Cardiac fibroblast (primary cell): ENCODE measurements at regions not wholly inside any gene's neighbourhood (a gene's known extent, or its start where the extent isn't known, plus 50 kb on each side); places are given as distances from the start of the nearest gene placed in this dataset.
"Not testable (repeated sequence)": the region's sequence is repeated elsewhere in the genome, so short reads cannot be mapped to it uniquely, and the experiment has no call there.

Experiments used
- DNase-seq, 2 donors: peaks; one replicate each; pipeline versions ENCODE4 v3.0.0 to v3.0.0-alpha.2; 2010; ENCODE audit warnings: low read depth in 2 of 2
- H3K4me3 ChIP-seq, 2 donors: replicated peaks in 1 of 2; 1 replicate in 1 of 2; 2 replicates in 1 of 2; pipeline ENCODE4 v1.5.1; 2011; ENCODE audit warnings: low read depth in 2 of 2, low read length in 2 of 2, mild to moderate bottlenecking in 2 of 2, moderate library complexity in 1 of 2
- TF ChIP-seq, protein P1 (sequence below): IDR thresholded peaks from one replicate; pipeline ENCODE4 v1.5.1; 2011; ENCODE audit warnings: low read depth, mild to moderate bottlenecking, low read length, inconsistent platforms

DNA sequence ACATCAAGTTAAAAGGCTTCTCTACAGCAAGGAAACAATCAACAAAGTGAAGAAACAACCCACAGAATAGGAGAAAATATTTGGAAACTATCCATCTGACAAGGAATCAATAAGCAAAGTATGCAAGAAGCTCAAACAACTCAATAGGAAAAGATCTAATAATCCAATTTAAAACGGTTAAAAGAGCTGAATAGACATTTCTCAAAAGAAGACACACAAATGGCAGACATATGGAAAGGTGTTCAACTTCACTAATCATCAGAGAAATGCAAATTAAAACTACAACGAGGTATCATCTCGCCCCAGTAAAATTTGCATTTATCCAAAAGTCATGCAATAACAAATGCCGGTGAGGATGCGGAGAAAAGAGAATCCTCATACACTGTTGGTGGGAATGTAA lies 82.2 kb upstream of the NECTIN3 start:
- DNase-seq = no peak
- no peak overlapping the region for H3K4me3 ChIP-seq
- TF ChIP-seq, protein P1, sequence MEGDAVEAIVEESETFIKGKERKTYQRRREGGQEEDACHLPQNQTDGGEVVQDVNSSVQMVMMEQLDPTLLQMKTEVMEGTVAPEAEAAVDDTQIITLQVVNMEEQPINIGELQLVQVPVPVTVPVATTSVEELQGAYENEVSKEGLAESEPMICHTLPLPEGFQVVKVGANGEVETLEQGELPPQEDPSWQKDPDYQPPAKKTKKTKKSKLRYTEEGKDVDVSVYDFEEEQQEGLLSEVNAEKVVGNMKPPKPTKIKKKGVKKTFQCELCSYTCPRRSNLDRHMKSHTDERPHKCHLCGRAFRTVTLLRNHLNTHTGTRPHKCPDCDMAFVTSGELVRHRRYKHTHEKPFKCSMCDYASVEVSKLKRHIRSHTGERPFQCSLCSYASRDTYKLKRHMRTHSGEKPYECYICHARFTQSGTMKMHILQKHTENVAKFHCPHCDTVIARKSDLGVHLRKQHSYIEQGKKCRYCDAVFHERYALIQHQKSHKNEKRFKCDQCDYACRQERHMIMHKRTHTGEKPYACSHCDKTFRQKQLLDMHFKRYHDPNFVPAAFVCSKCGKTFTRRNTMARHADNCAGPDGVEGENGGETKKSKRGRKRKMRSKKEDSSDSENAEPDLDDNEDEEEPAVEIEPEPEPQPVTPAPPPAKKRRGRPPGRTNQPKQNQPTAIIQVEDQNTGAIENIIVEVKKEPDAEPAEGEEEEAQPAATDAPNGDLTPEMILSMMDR = no peak

DNA sequence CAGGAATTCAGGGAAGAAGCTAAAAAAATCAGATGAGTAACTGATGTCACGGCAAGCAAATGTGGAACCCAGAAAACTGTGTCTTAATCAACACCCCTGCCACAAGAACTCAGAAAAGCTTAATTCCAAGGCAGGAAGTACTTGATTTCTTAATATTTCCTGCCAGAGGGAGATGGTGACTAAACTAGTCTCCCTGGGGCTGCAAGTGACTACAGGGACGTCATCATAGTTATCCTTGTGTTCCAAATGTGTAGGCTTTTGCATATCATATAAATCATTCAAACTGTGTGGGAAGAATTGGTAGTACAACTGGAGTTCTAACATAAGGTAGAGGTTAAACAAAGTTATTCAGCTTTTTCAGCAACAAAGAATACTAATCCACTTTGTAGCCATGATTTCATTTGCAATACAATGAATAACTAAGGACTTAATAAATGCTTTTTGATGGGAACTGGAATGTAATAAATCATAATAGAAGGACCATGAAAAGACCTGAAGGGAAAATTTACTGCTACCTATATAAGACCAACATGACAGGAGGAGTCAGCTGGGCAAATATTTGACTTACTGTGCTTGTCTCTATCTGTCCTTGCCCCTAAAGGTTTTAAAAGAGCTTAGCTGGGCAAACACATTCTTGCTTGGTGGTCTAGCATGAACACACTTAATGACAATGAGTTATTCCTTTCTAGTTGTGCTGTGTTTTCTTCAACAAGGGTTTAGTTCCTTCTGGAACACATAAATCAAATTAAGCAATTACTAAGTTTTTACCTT lies 76.0 kb upstream of the NECTIN3 start:
- DNase-seq = peak; percentile 59 to 75
- H3K4me3 ChIP-seq = no peak overlapping the region
- TF ChIP-seq, protein P1 = no peak

DNA sequence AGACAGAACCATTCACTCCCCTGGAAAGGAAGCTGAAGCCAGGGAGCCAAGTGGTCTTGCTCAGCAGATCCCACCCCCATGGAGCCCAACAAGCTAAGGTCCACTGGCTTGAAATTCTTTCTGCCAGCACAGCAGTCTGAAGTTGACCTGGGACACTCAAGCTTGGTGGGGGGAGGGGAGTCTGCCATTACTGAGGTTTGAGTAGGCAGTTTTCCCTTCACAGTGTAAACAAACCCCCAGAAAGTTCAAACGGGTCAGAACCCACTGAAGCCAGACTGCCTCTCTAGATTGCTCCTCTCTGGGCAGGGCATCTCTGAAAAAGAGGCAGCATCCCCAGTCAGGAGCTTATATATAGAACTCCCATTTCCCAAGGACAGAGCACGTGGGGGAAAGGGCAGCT lies 72.8 kb upstream of the NECTIN3 start:
- DNase-seq = not testable (repeated sequence)

DNA sequence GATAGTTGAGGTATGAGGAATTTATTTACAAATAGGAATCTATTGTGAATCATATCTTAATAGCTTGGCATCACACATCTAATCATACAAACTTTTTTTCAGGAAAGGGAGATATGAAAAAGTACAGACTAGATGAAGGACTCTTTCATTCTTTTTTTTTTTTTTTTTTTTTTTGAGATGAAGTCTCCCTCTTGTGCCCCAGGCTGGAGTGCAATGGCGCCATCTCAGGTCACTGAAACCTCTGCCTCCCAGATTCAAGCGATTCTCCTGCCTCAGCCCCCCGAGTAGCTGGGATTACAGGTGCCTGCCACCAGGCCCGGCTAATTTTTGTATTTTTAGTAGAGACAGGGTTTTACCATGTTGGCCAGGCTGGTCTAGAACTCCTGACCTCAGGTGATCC lies 65.1 kb upstream of the NECTIN3 start:
- not testable (repeated sequence) for DNase-seq, H3K4me3 ChIP-seq

More for the DNA sequence above, 72.8 kb upstream of the NECTIN3 start:
- H3K4me3 ChIP-seq = not testable (repeated sequence)

DNA sequence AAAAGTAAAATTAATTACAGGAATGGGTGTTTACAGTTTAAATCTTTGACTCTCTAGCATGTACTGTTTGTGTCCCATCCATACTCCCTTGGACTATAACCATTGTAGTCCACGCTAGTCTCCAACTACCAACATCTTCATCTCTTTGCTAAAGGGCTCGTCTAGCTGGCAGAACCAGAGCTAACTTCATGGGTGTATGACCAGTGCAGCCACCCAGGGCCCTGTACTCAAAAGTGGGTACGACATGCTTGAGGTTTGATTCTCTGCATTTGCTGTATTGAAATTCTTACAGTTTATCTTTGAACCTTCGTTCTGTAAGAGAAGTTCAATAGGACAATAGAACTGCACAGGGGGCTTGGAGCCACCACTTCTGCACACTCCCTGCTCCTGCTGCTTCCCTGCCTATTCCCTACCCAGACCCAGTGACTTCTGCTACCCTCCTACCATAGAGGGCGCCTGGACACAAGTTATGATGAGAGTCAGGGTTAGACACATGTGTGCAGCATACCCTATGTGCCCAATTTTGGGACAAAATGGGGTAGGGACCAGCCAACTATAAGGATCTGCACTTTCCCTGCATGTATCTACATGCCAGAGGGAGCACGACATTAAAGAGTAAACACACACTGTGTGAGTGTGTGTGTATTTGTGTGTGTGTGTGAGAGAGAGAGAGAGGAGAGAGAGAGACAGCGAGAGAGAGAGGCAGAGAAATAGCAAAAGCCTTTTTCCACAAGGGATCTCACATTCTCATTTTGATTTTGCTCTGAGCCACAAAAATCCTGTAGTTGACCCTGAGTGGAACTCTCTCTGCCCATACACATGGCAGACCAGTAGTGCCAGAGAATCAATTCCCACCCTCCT lies 59.0 kb upstream of the NECTIN3 start:
- DNase-seq = peak; percentile 5 to 18
- H3K4me3 ChIP-seq = no peak overlapping the region
- TF ChIP-seq, protein P1 = peak; percentile 9
